NCI-H187 treated with DMSO at 0.1 percent for 48 hours (cell line): ENCODE measurements at regions not wholly inside any gene's neighbourhood (a gene's known extent, or its start where the extent isn't known, plus 50 kb on each side); places are given as distances from the start of the nearest gene placed in this dataset.
"Not testable (repeated sequence)": the region's sequence is repeated elsewhere in the genome, so short reads cannot be mapped to it uniquely, and the experiment has no call there.

Experiments
- DNase-seq: peaks from one replicate; lab custom pipeline; 2025; lab: John Stamatoyannopoulos, UW

GRCh38 chr4:104549736-104550135 is 55.0 kb upstream of the CXXC4 start:
- DNase-seq = no peak

GRCh38 chr4:104559502-104559901 is 64.8 kb upstream of the CXXC4 start:
- DNase-seq = no peak

GRCh38 chr4:104571341-104571740 is 76.6 kb upstream of the CXXC4 start:
- no peak for DNase-seq

- DNase-seq = no peak
Measured at GRCh38 chr4:104574371-104574770, 79.7 kb upstream of the CXXC4 start.

- DNase-seq = no peak
Measured at GRCh38 chr4:104575278-104575677, 80.6 kb upstream of the CXXC4 start.

GRCh38 chr4:104577405-104577804 is 82.7 kb upstream of the CXXC4 start:
- DNase-seq = no peak

- DNase-seq = not testable (repeated sequence)
Measured at GRCh38 chr4:104581476-104581875, 86.8 kb upstream of the CXXC4 start.

- not testable (repeated sequence) for DNase-seq
Measured at GRCh38 chr4:104582056-104582455, 87.4 kb upstream of the CXXC4 start.

GRCh38 chr4:104589264-104589868 is 94.7 kb upstream of the CXXC4 start:
- no peak for DNase-seq

GRCh38 chr4:104591510-104591911 is 96.8 kb upstream of the CXXC4 start:
- DNase-seq = peak; percentile 62

GRCh38 chr4:104592183-104592582 is 97.5 kb upstream of the CXXC4 start:
- DNase-seq = no peak

GRCh38 chr4:104593019-104593418 is 98.3 kb upstream of the CXXC4 start:
- DNase-seq = no peak

- DNase-seq = no peak
Measured at GRCh38 chr4:104596189-104596588, 101.5 kb upstream of the CXXC4 start.

- DNase-seq = no peak
Measured at GRCh38 chr4:104615496-104615895, 120.8 kb upstream of the CXXC4 start.

- no peak for DNase-seq
Measured at GRCh38 chr4:104615926-104616325, 121.2 kb upstream of the CXXC4 start.

GRCh38 chr4:104616401-104616820 is 121.7 kb upstream of the CXXC4 start:
- DNase-seq = no peak

GRCh38 chr4:104625706-104626105 is 131.0 kb upstream of the CXXC4 start:
- no peak for DNase-seq

- DNase-seq = no peak
Measured at GRCh38 chr4:104629601-104630000, 134.9 kb upstream of the CXXC4 start.

GRCh38 chr4:104630272-104630671 is 135.6 kb upstream of the CXXC4 start:
- no peak for DNase-seq

GRCh38 chr4:104631000-104631399 is 136.3 kb upstream of the CXXC4 start:
- DNase-seq = no peak

GRCh38 chr4:104641418-104641817 is 146.7 kb upstream of the CXXC4 start:
- no peak for DNase-seq

GRCh38 chr4:104642521-104642920 is 147.8 kb upstream of the CXXC4 start:
- no peak for DNase-seq

- DNase-seq = no peak
Measured at GRCh38 chr4:104643805-104644204, 149.1 kb upstream of the CXXC4 start.

- DNase-seq = no peak
Measured at GRCh38 chr4:104649631-104650030, 154.9 kb upstream of the CXXC4 start.

- not testable (repeated sequence) for DNase-seq
Measured at GRCh38 chr4:104662269-104662668, 167.6 kb upstream of the CXXC4 start.
